Breast epithelium (tissue), 3 donors: ENCODE measurements at regions not wholly inside any gene's neighbourhood (a gene's known extent, or its start where the extent isn't known, plus 50 kb on each side); places are given as distances from the start of the nearest gene placed in this dataset.

Source experiments
- POLR2A ChIP-seq: fragments of 450-650 bp; IDR thresholded peaks from one replicate; pipeline ENCODE4 v1.6.1; 2016; ENCODE audit warnings: antibody characterized with exemption, mild to moderate bottlenecking, moderate library complexity
- POLR2AphosphoS5 ChIP-seq, 3 donors: sonication (generic); formaldehyde crosslinking; IDR thresholded peaks; one replicate each; pipeline ENCODE4 v1.6.1; 2017; ENCODE audit warnings: antibody characterized with exemption in 3 of 3
- TF ChIP-seq, protein P1 (sequence below), 3 donors: fragments of 450-650 bp; IDR thresholded peaks; one replicate each; pipeline ENCODE4 v1.5.1; 2016 to 2017; ENCODE audit warnings: antibody characterized with exemption in 3 of 3, mild to moderate bottlenecking in 3 of 3, moderate library complexity in 3 of 3

DNA sequence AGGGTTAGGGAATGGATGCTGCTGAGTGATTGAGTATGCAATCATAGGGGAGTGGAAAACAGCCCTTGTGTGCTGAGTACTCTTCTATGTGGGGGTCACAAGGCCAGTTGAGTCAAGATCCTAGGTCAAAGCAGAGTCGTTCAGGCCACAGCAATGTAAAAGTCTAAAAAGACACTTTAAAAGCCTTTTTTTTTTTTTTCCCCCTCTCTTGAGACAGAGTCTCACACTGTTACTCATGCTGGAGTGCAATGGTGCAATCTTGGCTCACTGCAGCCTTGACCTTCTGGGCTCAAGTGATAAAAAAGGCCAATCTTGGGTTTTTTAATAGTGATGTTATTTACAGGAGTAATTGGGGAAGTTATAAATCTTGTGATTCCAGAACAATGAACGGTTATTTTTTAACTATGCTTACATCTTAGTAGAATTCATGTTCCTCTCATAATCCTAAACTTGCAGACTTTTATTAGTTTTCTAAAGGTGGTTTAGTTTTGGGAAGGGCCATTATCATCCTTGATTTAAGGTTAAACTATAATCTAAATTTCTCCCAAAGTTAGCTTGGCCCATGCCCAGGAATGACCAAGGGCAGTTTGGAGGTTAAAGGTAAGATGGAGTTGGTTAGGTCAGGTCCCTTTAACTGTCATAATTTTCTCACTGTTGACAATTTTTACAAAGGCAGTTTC, 82.2 kb upstream of the BMP2K start:
- TF ChIP-seq, protein P1, sequence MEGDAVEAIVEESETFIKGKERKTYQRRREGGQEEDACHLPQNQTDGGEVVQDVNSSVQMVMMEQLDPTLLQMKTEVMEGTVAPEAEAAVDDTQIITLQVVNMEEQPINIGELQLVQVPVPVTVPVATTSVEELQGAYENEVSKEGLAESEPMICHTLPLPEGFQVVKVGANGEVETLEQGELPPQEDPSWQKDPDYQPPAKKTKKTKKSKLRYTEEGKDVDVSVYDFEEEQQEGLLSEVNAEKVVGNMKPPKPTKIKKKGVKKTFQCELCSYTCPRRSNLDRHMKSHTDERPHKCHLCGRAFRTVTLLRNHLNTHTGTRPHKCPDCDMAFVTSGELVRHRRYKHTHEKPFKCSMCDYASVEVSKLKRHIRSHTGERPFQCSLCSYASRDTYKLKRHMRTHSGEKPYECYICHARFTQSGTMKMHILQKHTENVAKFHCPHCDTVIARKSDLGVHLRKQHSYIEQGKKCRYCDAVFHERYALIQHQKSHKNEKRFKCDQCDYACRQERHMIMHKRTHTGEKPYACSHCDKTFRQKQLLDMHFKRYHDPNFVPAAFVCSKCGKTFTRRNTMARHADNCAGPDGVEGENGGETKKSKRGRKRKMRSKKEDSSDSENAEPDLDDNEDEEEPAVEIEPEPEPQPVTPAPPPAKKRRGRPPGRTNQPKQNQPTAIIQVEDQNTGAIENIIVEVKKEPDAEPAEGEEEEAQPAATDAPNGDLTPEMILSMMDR (IDR thresholded peaks at IDR 0.05) = no peak
- TF ChIP-seq POLR2AphosphoS5 (IDR thresholded peaks at IDR 0.05) (no peak), POLR2A (no peak)
